Stromal cell of bone marrow (primary cell): ENCODE measurements at regions not wholly inside any gene's neighbourhood (a gene's known extent, or its start where the extent isn't known, plus 50 kb on each side); places are given as distances from the start of the nearest gene placed in this dataset.
"Not testable (repeated sequence)": the region's sequence is repeated elsewhere in the genome, so short reads cannot be mapped to it uniquely, and the experiment has no call there.

Experiments
- DNase-seq: peaks from one replicate; pipeline ENCODE4 v3.0.0-alpha.2; 2012; ENCODE audit warnings: low read depth

GRCh38 chr4:61011936-61012335 lies 188.2 kb upstream of the ADGRL3 start:
- DNase-seq, result not testable (repeated sequence)

DNA sequence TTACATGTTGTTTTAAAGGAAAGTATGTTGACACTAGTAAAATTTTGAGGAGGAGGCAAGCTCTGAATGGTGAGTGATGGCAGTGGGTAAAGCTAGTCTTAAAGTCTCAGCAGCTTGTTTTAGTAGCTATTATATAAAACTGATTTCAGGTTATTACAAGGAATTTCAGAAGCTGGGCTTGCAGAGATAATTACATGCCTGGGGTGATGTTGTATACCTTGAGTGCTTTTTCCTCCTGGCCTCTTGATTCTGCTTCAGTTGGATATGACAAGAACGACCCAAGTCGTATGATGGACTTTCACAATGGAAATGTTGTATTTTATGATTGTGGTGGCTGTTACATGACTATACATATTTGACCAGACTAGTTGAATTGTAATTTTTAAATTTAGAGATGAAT lies 175.5 kb upstream of the ADGRL3 start:
- DNase-seq, result no peak

DNA sequence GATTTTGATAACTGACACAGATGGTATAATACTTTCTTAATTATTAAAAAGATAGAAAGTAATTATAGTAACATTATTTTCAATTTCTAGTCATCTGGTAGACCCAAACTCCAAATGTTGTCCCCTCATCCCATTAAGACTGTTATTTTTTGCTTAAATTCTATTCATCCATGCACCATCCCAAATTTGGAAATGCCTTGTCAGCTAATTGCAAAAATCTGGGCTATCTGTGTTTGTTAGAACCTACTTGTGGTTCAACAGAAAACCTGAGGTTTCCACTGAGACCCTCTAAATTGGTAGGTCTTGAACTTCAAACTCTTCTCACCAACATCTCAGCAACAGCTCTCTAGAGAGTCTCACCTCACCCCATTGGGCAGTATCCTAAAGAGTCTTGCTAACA lies 172.2 kb upstream of the ADGRL3 start:
- DNase-seq, result no peak

- DNase-seq, result no peak
Measured at GRCh38 chr4:61036071-61036684, 163.9 kb upstream of the ADGRL3 start.

GRCh38 chr4:61041527-61041926 lies 158.6 kb upstream of the ADGRL3 start:
- no peak for DNase-seq

DNA sequence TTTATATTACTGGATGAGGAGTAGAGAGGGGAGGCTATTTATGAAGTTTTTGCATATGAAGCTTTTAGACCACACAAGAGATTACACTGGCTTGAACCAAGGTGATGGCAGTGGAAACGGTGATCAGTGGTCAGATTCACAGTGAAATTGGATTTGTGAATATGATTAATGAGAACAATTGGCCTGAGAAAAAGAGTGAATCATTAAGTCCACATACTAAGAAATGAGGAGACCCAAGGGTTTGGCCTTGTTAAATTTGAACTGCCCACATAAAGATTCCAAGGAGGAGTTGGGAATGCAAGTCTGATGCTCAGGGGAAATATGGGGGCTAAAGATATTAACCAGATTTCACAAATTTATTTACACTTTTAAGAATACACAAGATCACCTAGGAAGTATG lies 155.3 kb upstream of the ADGRL3 start:
- no peak for DNase-seq

DNA sequence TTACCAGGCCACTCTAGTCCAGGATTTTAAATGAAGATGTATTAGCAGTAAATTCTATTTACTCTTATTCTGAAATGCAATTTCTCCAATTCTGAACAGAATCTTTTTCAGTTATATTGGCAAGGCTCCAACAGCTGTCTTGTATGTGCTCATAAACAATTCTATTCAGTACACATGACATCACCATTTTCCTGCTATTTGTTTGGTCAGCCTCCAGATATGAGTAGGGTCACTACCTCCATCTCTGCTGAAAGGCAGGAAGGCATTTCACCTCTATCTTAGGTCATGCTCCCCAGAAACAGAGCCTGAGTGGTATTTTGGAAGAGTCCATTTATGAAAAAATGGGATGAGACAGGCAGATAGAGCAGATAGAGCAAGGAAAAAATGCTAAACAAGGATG lies 151.1 kb upstream of the ADGRL3 start:
- no peak for DNase-seq

DNA sequence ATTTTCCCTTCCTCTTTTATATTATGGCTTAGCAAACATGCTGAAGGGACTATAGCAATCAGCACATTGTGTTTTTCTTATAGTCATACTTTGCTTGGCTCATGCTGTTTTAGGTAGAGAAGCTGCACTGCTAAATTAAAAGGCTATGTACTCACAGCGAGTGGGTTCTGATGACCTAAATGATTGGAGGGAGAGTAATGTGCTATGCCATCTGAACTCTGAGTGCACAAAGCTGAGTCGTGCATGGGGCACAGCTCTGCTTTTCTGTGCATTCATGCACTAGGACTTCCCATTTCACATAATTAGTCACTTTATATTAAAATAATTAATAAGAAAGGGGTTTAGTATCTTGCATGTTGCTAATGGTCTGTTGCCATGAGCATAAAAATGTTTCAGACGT lies 132.7 kb upstream of the ADGRL3 start:
- no peak for DNase-seq

DNA sequence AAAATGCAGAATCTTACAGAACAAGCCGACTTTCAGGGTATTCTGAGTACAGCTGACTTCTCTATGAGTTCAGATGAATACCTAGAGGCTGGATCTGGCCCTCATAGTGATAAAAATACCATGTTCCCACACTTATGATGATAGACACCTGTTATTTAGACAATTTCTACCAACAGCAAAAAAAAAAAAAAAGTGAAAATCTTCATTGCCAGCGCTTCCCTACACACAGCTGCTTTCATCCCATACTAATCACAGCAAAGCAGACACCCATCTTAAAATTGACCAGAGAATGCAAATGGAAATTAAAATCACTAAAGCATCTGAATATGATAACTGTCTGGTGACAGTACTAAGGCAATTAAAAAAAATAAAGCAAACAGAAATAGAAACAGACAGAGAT lies 132.1 kb upstream of the ADGRL3 start:
- no peak for DNase-seq

- no peak for DNase-seq
Measured at GRCh38 chr4:61068745-61069144, 131.4 kb upstream of the ADGRL3 start.

GRCh38 chr4:61070269-61070668 lies 129.9 kb upstream of the ADGRL3 start:
- DNase-seq, result no peak

DNA sequence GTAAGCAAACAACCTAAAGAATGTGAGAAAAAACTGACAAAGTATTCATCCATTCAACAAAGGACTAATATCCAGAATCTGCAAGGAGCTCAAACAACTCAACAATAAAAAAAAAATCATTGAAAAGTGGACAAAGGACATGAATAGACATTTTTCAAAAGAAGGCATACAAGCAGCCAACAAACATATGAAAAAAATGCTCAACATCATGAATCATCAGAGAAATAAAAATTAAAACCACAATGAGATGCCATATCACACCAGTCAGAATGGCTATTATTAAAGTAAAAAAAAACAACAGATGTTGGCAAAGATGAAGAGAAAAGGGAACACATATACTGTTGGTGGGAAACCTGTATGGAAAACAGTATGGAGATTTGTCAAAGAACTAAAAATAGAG lies 120.7 kb upstream of the ADGRL3 start:
- no peak for DNase-seq

GRCh38 chr4:61079976-61080375 lies 120.2 kb upstream of the ADGRL3 start:
- no peak for DNase-seq

DNA sequence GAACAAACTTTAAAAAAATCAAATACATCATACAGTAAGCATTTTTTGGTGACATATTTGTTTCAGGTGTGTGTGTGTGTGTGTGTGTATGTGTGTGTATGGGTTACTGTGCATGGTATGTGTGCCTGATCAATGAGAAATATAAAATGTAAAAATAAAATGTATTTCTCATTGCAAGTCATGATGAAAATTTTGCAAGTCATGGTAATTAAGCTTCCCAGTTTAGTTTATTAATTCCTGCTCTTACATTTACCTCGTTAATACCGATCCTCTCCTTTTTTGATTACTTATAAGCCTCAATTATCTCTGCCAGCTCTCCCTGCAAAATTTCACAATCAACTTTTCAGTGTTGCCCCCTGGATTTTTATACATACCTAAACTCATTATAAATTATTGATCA lies 114.6 kb upstream of the ADGRL3 start:
- DNase-seq, result no peak

- DNase-seq, result no peak
Measured at GRCh38 chr4:61086357-61086756, 113.8 kb upstream of the ADGRL3 start.

- DNase-seq, result no peak
Measured at GRCh38 chr4:61086979-61087378, 113.1 kb upstream of the ADGRL3 start.

DNA sequence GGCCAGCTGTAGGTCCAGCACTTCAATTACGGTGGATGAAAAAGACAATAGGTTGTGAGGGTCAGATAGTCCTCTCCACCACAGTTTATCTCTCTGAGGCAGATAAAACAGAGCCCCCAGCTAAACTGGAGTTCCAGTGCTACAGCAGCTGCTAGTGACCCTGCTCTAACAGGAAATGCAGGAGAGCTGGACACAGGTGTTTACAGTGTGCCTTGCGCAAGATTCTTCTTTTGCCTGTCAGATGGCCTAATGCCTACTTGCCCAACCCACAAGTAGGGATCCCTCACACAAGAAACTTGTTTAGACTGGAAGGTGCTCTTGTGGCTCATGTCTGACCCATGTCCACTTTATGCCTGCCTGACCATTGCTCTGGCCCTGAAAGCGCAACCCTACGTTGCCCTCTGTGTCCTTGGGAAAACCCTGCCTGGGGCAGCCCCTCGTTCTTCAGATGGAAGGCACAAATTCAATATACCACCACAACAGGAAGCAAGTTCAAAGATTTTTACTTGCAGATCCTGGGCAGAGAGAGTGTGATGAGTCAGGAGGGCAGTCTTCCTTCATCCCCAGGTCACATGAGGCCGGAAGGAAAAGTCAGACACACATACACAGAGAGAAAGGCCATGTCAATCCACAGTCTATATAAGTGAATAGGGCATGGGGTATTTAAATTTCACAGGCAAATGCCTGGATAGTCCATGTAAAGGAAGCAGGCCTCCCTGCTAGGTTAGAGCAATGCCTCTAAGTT lies 105.1 kb upstream of the ADGRL3 start:
- DNase-seq, result no peak

DNA sequence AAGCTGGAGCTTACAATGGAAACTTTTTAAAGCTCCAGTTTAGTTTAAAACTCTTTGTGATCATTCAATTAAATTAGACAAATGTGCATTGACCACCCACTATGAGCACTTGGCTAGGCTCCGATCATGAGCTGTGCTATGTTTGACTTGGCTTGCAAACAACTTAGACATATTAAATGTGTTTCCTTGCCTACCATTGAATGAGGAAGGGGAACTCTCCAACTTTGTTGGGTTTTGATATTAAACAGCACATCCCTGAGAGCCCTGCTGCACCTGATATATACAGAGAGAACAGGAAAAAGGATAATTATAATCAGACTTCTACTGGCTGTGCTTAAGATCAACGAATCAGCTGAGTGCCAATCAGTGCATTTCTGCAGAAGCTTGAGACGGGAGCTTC lies 71.4 kb upstream of the ADGRL3 start:
- DNase-seq, result no peak

GRCh38 chr4:61129971-61130370 lies 70.2 kb upstream of the ADGRL3 start:
- no peak for DNase-seq

DNA sequence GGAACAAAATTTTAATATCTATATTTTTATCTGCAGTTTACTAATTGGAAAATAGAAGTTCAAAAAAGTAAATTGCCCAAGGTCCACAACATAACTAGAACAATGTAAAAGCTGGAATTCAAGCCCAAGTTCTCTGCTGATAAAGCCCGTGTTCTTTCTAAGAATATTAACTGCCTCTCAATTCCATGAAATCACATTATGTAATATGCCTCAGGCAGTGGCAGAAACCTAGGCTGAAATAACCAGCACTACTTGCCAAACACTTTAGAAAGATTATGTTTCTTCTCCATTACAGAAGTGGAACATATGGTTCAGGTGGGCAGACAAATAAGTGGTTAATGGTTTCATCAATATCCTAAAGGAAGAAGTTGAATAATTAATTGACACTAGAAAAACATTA lies 56.7 kb upstream of the ADGRL3 start:
- no peak for DNase-seq

GRCh38 chr4:61149278-61149677 lies 50.8 kb upstream of the ADGRL3 start:
- DNase-seq, result no peak
